Right lung (tissue), 2 donors: ENCODE measurements at regions not wholly inside any gene's neighbourhood (a gene's known extent, or its start where the extent isn't known, plus 50 kb on each side); places are given as distances from the start of the nearest gene placed in this dataset.
"Not testable (repeated sequence)": the region's sequence is repeated elsewhere in the genome, so short reads cannot be mapped to it uniquely, and the experiment has no call there.

Experiments
- DNase-seq, 2 donors: peaks; one replicate each; pipeline ENCODE4 v3.0.0-alpha.2; 2013

GRCh38 chr6:66628917-66629316, 921.9 kb upstream of the EYS start:
- no peak for DNase-seq

GRCh38 chr6:66623050-66623449, 916.0 kb upstream of the EYS start:
- no peak for DNase-seq

GRCh38 chr6:66605971-66606370, 898.9 kb upstream of the EYS start:
- DNase-seq, result no peak

- no peak for DNase-seq
Measured at GRCh38 chr6:66605011-66605410, 898.0 kb upstream of the EYS start.

- no peak for DNase-seq
Measured at GRCh38 chr6:66599541-66599940, 892.5 kb upstream of the EYS start.

- DNase-seq, result no peak
Measured at GRCh38 chr6:66578362-66578761, 871.3 kb upstream of the EYS start.

- no peak for DNase-seq
Measured at GRCh38 chr6:66568271-66568670, 861.2 kb upstream of the EYS start.

GRCh38 chr6:66561479-66561878, 854.5 kb upstream of the EYS start:
- no peak for DNase-seq

- DNase-seq, result no peak
Measured at GRCh38 chr6:66558189-66558588, 851.2 kb upstream of the EYS start.

GRCh38 chr6:66556936-66557335, 849.9 kb upstream of the EYS start:
- DNase-seq, result no peak

- DNase-seq, result no peak
Measured at GRCh38 chr6:66555082-66555481, 848.1 kb upstream of the EYS start.

- no peak for DNase-seq
Measured at GRCh38 chr6:66553441-66553840, 846.4 kb upstream of the EYS start.

- peak; percentile 32 to 48 for DNase-seq
Measured at GRCh38 chr6:66538551-66539135, 831.6 kb upstream of the EYS start.

- no peak for DNase-seq
Measured at GRCh38 chr6:66533921-66534404, 826.9 kb upstream of the EYS start.

GRCh38 chr6:66526061-66526460, 819.0 kb upstream of the EYS start:
- DNase-seq, result no peak

GRCh38 chr6:66522864-66523263, 815.8 kb upstream of the EYS start:
- no peak for DNase-seq

- no peak for DNase-seq
Measured at GRCh38 chr6:66516377-66516776, 809.4 kb upstream of the EYS start.

GRCh38 chr6:66508433-66508832, 801.4 kb upstream of the EYS start:
- no peak for DNase-seq

GRCh38 chr6:66499851-66500250, 792.8 kb upstream of the EYS start:
- no peak for DNase-seq

- no peak for DNase-seq
Measured at GRCh38 chr6:66496659-66497058, 789.6 kb upstream of the EYS start.

- DNase-seq, result not testable (repeated sequence)
Measured at GRCh38 chr6:66494643-66495042, 787.6 kb upstream of the EYS start.

GRCh38 chr6:66489269-66489987, 782.4 kb upstream of the EYS start:
- no peak for DNase-seq

- no peak for DNase-seq
Measured at GRCh38 chr6:66481216-66481615, 774.2 kb upstream of the EYS start.

- no peak for DNase-seq
Measured at GRCh38 chr6:66478705-66479104, 771.7 kb upstream of the EYS start.
